CD1c-positive myeloid dendritic cell (primary cell): ENCODE measurements at regions not wholly inside any gene's neighbourhood (a gene's known extent, or its start where the extent isn't known, plus 50 kb on each side); places are given as distances from the start of the nearest gene placed in this dataset.

ENCODE experiments used
- DNase-seq: peaks from one replicate; pipeline ENCODE4 v3.0.0-alpha.2; 2016; ENCODE audit errors: extremely low spot score

DNA sequence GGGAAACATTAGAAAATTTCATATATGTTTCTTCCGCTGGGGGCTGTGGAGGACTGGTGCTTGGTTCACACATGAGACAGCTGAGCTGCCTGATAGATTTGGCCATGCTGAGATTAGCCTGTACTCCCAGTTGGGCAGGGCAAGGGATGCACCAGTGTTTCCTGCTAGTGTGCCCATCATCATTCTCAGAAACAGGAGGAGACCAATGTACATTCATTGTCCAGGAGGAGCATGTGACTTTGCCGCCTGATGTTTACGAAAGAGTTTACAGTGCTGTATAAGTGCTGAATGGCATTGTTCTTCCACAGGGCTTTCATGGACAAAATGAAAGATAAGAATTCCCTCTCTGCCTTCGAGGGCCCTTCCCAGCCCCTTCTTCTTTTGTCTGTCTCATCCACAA, 311.1 kb upstream of the THBS1 start:
- no peak for DNase-seq

DNA sequence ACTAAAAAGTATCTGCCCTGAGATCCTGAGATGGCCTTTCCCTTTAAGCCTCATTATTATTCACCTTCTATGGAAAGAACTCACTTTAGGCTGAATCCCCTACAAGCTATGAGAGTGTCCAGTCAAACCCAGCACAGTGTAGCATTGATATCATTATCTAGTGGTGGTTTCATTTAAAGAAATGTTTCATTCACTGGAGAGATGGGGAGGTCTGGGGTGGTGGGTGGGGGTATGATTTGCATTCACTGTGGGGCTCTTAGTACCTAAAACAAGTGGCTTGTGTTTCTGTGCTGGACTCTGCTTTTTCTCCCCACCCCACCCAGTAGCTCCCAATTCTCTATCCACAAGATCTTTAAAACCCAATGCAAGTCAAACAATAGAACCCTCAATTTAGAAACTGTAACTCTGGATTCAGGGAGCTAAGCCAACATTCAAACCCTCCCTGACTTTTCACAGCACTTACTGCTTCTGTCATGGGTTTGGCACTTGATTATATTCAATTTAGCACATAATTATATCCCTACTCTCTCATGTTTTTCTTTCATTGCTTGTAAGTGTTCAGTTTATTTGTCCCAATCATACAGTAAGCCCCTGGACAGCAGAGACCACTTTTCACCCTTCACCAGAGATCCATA, 310.5 kb upstream of the THBS1 start:
- DNase-seq, result no peak

DNA sequence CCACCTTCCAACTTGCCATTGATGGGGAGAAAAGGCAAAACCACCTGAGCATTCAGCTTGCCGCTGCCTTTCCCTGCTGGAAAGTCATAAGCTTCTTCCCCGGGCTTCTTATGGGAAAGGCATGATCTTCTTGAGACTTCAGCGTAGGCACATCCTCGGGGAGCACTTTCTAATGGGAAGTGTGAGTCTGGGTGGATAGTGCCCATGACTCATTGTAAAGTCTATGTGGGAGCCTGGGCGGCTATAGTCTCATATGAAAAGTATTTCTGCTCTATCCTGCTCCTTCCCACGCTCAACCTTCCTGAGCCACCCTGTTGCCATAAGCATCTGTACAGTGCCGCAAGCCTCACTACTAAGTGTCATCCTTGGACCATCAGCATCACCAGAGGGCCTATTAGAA, 309.9 kb upstream of the THBS1 start:
- DNase-seq, result no peak

DNA sequence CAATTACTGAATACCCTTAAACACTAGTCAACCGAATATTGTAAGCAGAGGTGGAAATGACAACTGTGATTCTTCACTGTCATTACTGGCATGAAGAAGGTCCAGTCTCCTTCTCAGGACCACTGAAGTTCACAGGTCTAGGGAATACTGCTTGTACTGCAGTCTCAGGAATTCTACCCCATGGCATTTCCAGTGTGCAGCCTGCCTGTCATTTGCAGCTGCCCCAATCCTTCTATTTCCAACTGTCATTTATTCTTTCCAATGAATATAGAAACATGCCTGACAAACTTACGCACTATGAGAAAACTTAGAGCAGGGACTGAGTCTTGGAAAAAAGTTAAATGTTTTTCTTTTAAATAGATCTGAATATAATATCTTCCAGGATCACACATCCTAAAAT, 308.0 kb upstream of the THBS1 start:
- no peak for DNase-seq

DNA sequence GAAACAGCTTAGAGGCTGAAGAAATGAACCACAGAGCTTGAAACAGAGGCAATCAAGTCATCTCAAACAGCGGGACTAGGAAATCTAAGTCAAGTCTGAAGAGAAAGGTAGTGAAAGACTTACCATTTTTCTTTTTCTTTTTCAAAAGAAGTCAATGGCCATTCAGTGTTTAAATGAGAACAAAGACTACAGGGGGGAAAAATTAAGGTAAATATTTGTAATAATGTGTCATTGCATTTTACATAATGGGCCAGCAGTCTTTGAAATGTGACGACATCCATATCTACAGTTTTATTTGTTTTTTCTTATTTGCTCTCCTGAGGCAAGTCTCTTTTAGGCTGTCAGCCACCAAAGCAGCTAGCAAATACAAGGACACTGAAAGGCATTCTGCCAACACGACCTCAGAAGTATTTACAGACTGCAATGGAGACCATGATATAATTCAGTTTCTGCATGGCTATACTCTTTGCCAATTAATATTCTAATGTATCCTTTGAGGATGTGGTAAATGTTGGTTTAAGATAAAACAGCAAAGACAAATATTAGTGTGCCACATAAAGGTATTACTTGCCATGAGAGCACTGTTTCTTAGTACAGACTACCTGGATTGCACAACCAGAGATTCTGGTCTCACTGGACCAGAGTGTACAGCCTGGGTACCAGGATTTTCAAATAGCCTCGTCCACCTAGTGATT, 307.0 kb upstream of the THBS1 start:
- no peak for DNase-seq

DNA sequence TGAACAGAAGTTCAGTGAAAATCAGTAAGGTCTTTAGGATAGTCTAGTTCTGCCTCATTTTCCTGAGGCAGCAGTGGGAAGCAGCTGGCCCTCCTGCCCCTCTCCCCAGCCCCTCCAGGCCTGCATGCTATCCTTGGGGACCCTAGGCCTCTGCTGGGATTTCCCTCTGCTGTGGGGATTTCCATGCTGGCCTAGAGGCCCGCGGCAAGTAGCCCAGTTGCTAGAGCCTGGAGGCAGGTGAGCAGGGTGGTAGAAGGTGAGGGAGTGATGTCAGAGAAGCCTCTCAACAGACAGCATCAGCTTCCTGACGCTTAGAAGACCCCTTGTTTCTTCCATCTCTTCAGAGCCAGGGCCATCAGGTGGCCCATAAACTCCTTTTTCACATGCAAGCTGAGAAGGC, 305.8 kb upstream of the THBS1 start:
- no peak for DNase-seq

DNA sequence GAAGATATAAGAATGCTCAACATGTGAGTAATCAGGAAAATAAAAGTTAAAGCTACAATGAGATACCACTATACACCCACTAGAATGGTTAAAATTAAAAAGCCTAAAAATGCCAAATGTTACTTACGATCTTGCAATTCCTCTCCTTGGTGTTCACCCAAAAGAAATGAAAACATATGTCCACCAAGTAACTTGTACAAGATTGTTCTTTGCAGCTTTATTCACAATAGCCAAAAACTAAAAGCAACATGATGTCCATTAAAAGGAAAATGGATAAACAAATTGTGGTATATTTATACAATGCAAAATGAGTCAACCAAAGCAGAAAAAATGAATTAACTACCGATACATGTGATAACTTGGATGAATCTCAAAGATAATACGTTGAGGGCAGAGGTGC, 301.6 kb upstream of the THBS1 start:
- no peak for DNase-seq

DNA sequence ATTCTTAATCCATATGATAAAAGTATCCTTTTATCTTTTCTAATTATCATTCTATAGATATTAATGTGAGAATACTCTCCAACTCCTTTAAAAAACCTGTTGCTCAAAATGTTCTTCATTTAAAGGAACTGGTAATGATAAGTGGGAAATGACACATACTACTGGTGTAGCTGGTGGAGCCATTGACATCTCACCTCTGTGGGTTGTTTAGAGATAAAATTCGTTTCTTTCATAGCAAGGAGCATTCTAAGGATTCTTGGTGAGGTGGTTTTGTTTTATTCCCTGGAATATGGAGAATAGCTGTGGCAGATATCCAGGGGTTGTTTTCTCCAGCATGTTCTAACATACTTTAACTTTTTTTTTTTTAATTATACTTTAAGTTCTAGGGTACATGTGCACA, 299.8 kb upstream of the THBS1 start:
- DNase-seq, result no peak

DNA sequence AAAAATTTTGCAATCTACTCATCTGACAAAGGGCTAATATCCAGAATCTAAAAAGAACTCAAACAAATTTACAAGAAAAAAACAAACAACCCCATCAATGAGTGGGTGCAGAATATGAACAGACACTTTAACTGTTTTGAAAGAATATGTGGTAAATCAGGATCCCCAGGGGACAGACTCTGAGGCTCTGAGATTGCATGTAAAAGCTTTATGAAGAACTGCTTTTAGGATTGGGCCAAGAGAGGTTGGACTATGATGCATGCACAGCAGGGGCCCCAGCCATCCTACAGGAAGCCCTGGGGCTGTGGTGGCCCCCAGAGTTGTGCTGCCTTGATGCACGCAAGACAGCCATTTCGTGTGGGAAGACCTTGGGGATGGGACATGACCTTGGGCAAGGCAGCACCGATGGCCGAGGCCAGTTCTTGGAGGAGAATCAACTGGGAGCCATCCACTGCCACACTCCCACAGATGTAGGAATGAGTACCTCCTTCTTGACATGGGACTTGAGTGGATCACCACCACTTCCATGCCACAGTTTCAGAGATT, 298.1 kb upstream of the THBS1 start:
- no peak for DNase-seq

DNA sequence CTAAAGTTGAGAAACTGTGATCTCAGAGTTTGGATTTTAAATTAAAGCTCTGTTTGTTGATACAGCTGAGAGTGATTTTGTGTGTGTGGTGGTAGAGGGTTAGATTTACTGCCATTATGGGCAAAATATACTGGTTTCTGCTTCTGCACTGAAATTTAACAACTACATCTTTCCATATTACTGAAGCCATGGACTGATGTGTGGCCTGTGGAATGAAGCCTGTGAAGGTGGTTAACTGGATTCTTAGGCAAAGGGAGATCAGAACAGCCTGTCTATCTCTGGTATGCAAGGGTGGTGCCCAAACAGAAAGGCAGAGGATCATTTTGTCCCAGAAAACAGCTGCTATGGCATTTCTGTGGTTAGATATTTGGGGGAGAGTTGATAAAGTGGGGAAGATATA, 297.3 kb upstream of the THBS1 start:
- no peak for DNase-seq

DNA sequence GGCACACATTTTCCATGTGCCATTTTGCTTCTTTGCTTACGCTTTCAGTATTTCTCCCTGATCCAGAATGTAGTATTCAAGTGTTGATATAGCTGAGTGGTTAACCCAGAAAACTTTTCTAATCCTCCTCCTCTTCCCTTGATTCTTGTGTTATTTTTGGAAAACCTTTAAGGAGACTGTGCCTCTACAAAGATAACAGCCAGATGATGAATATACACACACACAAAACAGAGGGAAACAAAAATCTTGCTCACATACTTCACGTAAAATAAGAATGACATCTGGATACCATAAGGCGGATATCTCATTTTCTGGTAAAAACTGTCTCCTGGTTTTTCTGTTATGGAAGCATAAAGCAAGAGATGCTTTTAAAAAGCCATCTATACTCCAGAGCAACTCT, 295.8 kb upstream of the THBS1 start:
- no peak for DNase-seq

DNA sequence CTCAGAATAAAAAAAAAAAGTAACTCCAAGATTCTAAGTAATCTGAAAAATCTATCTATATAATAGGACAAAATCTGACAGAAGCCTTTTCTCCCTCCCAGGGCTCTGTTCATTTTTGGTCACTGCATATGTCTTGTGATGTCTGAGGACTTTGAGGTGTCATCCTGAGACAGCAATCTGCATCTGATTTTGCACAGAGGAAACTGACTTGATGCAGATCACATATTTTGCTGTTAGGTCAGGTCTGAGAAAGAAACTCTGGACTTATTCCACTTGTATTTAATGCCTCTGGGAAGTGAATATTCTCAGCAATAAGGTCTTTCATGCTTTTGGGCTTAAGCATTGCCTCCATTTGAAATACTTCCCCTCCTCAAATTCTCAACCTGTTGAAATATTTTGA, 295.2 kb upstream of the THBS1 start:
- DNase-seq, result no peak

DNA sequence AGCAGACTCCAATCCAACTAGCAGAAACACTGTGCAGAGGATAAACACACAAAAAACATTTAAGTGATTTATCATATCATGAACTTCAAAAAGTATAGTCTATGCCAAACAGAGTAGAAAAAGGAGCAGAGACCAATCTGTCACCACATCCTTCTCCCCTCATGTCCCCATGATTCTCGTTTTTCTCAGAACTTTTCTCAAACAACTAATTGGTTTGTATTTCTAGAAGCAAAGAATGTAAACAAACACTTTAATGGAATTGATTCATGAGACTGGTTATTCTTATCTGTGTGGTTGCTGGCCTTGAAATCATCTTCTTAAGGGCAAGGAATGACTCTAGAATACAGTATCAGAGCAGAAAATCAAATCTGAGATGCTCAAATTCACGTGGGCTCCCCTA, 294.2 kb upstream of the THBS1 start:
- DNase-seq, result no peak

DNA sequence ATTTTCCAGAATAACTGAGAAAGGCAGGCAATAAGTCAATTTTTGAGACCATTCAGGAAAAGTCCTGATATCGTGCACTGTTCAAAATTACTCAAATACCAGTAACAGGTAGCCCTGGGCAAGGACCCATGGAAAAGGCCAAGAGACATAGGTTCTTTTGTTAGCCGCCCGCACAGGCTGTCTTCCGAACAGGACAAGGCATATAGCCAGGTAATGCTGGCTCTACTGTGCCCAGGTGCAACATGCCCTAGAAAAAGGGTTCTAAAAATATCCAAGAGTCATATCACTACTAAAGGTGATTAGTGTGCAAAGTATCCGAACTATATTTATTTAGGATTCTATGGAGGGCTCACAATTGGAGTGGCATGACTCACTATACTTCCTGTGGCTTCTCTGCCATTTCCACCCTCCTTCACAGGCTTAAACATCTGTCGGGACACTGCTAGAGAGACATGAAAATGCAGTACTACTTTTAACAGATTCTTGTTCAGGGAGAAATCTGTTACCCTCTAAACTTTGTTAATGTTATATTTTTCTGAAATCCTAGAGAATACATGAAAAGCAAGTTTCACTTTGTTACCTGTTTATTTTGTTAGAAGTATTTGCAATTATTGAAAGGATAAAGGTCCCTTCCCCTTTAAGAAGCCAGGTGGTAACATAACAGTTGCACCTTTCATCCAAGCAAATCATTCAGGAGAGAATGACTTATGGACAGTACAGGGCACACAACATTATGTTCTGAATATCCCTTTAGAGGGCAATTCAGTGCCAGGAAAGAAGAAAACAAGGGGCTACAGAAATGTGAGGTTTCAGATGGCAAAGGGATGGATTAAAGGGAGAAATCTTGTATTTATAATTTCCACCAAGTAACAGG, 293.3 kb upstream of the THBS1 start:
- DNase-seq, result no peak

DNA sequence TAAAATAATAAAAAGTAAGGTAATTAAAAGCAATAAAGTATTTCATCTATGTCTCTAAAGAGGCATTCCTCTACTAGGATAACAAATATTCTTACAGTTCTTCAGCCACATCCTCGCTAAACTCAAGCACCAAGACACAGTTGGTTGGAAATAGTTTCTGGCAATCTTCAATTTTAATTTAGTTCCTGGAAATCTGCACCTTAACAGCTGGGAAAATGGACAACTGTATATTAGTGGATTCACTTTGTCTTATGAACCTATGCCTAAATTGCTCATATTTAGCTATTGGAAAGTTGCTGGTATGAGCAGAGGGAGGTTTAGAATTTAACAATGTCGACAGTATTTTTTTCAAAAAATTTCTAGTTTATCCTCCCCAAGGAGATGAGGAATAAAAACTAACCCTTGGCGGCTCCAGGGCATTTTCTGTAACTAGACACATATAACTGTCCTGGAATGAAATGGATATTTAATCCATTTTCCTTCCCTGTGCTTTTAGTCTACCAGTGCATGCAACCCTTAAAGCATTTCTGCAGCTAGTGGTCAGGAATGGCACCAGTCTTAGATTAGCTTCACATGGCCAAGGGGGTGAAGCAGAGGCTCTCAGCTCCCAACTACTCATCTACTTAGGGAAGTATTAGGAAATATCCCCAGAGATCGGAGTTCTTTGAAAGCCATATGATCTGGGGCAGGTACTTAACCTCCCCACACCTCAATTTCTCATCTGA, 290.0 kb upstream of the THBS1 start:
- DNase-seq, result no peak

DNA sequence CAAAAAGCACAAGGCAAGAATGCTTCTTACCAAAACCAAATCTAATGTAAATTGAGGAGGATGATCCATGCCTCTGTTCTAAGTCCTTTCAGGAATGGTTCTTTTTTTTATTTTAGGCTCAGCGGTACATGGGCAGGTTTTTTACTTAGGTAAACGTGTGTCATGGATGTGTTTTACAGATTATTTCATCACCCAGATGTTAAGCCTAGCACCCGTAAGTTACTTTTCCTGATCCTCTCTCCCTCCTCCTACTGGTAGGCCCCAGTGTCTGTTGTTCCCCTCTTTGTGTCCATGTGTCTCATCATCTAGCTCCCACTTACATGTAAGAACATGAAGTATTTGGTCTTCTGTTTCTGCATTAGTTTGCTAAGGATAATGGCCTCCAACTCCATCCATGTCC, 289.2 kb upstream of the THBS1 start:
- no peak for DNase-seq

DNA sequence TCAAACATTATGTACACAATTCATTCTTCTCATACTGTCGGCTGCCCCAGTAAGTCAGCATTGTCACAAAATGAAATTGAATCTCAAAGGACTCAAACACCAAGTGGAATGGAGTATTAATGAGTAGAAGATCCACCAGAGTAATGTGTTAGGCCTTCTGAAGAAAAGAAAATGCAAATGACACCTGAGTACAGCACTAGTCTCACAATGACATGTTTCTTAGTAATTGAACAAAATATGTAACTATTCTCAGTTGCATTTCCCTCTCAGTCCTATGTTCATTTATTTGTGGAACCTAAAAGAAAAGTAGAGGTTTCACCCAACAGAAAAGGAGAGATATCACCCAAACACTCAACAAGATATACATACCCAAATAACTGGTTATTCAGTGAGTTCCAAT, 283.9 kb upstream of the THBS1 start:
- DNase-seq, result no peak

DNA sequence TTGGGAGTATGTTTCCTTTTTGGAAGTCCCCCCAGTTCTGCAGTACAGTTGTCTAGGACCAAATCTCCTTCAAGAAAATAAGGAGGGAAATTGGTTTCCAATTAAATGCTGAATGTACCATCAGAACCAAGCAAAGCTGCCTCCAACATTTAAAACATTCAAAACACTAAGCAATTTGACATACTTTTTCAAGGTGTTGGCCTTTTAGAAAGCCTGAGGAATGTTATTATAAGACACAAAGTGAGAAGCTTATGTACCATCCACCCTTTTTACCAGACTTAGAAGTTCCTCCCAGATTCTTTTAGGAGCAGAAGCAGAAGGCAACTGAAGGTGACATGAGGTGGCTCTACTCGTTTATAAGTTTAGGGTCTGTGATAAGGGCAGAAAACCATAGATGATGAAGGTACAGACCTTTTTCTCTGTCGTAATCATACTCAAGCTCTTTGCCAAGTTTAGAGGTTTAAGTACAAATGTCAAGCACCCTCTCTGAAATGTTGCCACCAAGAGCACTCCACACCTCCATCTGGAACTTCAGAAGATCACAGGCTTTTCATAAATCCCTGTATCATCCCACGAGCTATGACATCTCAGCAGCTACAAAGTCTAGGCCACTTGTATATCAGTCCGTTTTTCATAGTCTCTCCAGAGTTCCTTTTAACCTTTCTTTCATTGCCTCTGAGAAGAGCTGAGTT, 282.5 kb upstream of the THBS1 start:
- no peak for DNase-seq

DNA sequence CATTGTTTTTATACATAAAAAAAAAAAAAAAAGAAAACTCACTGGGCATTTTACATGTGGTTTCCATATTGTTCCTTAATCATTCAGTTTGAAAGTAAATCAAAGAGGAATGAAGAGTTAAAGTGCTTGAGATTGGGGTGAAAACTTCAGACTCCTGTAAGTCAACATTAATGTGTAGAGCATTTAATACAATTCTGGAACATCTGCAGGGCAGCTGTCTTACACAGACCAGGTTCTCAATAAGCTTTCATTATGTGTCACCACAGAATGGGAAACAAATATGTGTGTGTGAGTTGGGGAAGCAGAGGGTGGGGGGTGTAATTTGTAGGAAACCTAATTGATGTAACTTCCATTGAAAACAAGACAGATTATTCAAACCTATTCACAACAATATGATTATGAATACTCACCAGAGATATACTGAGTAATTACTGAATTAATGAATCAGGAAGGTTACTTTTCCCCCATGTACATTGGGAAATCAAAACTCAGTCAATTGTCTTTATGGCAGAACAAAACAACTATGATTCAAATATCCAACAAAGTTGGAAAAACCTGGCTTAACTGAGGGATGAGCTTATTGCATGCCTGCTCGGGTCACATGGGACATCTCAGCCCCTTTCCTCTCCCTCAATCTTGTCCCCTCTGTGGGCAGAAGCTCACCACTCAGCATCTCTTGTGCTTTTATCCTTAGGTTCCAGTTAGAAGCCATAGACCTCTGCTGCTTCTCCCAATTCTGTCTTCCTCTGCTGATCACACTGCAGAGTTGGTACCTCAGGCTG, 281.2 kb upstream of the THBS1 start:
- DNase-seq, result no peak

DNA sequence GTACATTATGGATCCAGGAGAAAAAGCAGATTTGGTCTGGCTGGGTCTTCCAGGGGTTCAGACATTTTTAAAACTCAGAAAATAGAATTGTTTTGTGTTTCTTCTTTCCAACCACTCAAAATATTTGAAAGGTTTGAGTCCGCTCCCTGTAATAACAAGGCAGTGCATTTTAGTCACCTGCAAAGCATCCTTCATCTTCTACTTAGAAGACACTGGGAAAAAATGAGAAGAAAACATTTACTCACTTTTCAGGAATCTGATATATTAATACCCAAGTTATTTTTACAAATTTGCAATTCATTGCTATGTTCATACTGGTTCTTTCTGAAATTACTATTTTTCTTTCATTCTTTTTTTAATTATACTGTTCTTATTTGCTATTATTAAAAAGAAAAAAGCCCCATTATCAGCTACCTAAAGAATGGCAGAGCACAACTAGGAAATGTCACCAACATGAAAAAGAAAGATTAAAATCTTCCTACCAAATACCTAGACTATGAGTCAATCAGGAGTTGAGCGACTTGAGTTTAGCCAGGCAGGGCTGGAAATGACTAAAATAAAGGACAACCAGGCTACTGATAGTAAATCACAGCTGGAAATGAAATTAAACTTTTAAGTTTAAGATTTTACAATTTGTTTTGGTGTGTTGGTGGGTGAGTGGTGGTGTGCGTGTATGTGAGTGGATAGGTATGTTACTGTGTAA, 280.3 kb upstream of the THBS1 start:
- no peak for DNase-seq
